WERI-Rb-1 (cell line): ENCODE measurements at regions not wholly inside any gene's neighbourhood (a gene's known extent, or its start where the extent isn't known, plus 50 kb on each side); places are given as distances from the start of the nearest gene placed in this dataset.

Experiments
- DNase-seq: peaks from one replicate; pipeline ENCODE4 v3.0.0-alpha.2; 2020
- H3K27ac ChIP-seq: fragments of 250-450 bp; sonication (Bioruptor Pico); 2 replicates; pipeline ENCODE4 v1.5.1; 2020; ENCODE audit warnings: mild to moderate bottlenecking, moderate library complexity
- H3K27me3 ChIP-seq: fragments of 250-450 bp; sonication (Bioruptor Pico); 2 replicates; pipeline ENCODE4 v1.5.1; 2021; ENCODE audit warnings: mild to moderate bottlenecking, low read depth, moderate library complexity; ENCODE audit not compliant: insufficient read depth, severe bottlenecking
- H3K36me3 ChIP-seq: fragments of 250-450 bp; sonication (Bioruptor Pico); 2 replicates; pipeline ENCODE4 v1.5.1; 2020; ENCODE audit warnings: mild to moderate bottlenecking, moderate library complexity
- H3K4me3 ChIP-seq: 2 replicates; pipeline ENCODE4 v1.5.1; 2011; ENCODE audit warnings: low read depth, mild to moderate bottlenecking, control low read depth, low read length
- H3K9me3 ChIP-seq: fragments of 250-450 bp; sonication (Bioruptor Pico); 2 replicates; pipeline ENCODE4 v1.5.1; 2021; ENCODE audit warnings: mild to moderate bottlenecking, moderate library complexity; ENCODE audit not compliant: severe bottlenecking
- TF ChIP-seq, protein P1 (sequence below): IDR thresholded peaks from 2 replicates; pipeline ENCODE4 v1.5.1; 2011; ENCODE audit warnings: low read depth, mild to moderate bottlenecking, control low read depth, inconsistent platforms, low read length

GRCh38 chr16:85197611-85198566, 85.6 kb upstream of the CIBAR2 start:
- Histone ChIP-seq H3K4me3 (no peak overlapping the region), H3K27me3 (no peaks in the 10 kb centered on the region), H3K9me3 (no peaks in the 10 kb centered on the region), H3K27ac (no peak overlapping the region), H3K36me3 (no peaks in the 10 kb centered on the region)
- TF ChIP-seq, protein P1, sequence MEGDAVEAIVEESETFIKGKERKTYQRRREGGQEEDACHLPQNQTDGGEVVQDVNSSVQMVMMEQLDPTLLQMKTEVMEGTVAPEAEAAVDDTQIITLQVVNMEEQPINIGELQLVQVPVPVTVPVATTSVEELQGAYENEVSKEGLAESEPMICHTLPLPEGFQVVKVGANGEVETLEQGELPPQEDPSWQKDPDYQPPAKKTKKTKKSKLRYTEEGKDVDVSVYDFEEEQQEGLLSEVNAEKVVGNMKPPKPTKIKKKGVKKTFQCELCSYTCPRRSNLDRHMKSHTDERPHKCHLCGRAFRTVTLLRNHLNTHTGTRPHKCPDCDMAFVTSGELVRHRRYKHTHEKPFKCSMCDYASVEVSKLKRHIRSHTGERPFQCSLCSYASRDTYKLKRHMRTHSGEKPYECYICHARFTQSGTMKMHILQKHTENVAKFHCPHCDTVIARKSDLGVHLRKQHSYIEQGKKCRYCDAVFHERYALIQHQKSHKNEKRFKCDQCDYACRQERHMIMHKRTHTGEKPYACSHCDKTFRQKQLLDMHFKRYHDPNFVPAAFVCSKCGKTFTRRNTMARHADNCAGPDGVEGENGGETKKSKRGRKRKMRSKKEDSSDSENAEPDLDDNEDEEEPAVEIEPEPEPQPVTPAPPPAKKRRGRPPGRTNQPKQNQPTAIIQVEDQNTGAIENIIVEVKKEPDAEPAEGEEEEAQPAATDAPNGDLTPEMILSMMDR = no peak
- no peak for DNase-seq

DNA sequence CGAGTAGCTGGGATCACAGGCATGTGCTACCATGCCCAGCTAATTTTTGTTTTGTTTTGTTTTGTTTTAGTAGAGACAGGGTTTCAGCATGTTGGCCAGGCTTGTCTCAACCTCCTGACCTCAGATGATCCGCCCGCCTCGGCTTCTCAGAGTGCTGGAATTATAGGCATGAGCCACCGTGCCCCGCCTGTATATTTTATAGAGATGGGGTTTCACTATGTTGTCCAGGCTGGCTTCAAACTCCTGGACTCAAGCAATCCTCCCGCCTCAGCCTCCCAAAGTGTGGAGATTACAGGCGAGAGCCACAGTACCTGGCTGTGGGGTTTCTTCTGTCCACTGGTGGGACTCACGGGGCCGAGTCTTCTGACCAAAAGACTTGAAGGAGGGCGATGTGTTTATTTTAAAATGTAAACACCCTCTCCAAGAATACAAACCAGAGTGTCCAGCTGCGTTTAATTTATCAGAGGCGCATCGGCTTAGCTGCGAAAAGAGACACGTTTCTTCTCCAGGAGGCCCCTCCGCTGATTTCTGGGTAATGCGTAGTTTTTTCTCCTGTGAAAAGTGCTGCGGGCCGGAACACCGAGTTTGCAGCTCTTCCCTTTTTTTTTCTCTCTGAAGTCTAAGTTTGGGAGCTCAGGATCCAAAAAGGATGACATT, 86.9 kb upstream of the CIBAR2 start:
- DNase-seq = no peak
- H3K27me3 ChIP-seq = no peaks in the 10 kb centered on the region
- H3K4me3 ChIP-seq = no peak overlapping the region
- no peaks in the 10 kb centered on the region for H3K9me3 ChIP-seq
- no peak overlapping the region for H3K27ac ChIP-seq
- H3K36me3 ChIP-seq = no peaks in the 10 kb centered on the region
- TF ChIP-seq, protein P1 = no peak

DNA sequence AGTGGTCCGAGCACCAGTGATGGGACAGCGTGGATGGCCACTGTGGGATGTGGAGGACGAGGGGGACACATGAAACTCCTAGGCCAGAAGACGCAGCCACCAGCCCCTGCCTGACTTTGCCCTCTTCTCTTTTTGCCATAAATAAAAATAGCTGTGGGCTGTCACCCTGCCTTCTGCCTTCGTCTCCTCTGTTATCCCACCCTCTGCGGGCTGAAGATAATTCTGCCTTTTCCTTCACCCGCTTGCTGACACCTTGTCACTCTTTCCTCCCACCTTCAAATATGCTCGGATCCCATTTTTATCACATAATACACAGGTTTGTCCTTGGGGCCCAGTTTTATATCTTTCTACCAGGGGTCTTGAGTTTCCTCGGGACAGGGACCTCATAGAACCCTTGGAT, 87.6 kb upstream of the CIBAR2 start:
- Histone ChIP-seq H3K36me3 (no peaks in the 10 kb centered on the region), H3K9me3 (no peaks in the 10 kb centered on the region), H3K27ac (no peak overlapping the region), H3K4me3 (no peak overlapping the region), H3K27me3 (no peaks in the 10 kb centered on the region)
- TF ChIP-seq, protein P1 = no peak
- DNase-seq = no peak

GRCh38 chr16:85200471-85201278, 88.4 kb upstream of the CIBAR2 start:
- TF ChIP-seq, protein P1 = no peak
- H3K9me3 ChIP-seq = no peaks in the 10 kb centered on the region
- no peaks in the 10 kb centered on the region for H3K27me3 ChIP-seq
- no peak overlapping the region for H3K4me3 ChIP-seq
- DNase-seq = no peak
- H3K27ac ChIP-seq = no peak overlapping the region
- no peaks in the 10 kb centered on the region for H3K36me3 ChIP-seq

- TF ChIP-seq, protein P1 = no peak
- no peak overlapping the region for H3K27ac ChIP-seq
- no peaks in the 10 kb centered on the region for H3K9me3 ChIP-seq
- no peaks in the 10 kb centered on the region for H3K36me3 ChIP-seq
- no peak overlapping the region for H3K4me3 ChIP-seq
- H3K27me3 ChIP-seq = no peaks in the 10 kb centered on the region
- no peak for DNase-seq
These were observed 89.3 kb upstream of the CIBAR2 start for GRCh38 chr16:85201574-85201973.
